Cardiac muscle cell (in vitro differentiated cells and primary cell): ENCODE measurements at regions not wholly inside any gene's neighbourhood (a gene's known extent, or its start where the extent isn't known, plus 50 kb on each side); places are given as distances from the start of the nearest gene placed in this dataset.

Source experiments
- DNase-seq, 2 donors: peaks; one replicate each; pipeline versions ENCODE4 v3.0.0 to v3.0.0-alpha.2; 2010 to 2017; ENCODE audit warnings: low read depth in 1 of 2, low spot score in 1 of 2
- H3K27ac ChIP-seq: fragments of 200-600 bp; sonication (generic); 2 replicates; pipeline ENCODE4 v1.5.1; 2016
- H3K27me3 ChIP-seq: fragments of 200-600 bp; sonication (generic); 2 replicates; pipeline ENCODE4 v1.6.0; 2016; ENCODE audit warnings: control low read depth
- H3K36me3 ChIP-seq: fragments of 200-600 bp; sonication (generic); 2 replicates; pipeline ENCODE4 v1.5.1; 2016; ENCODE audit warnings: control low read depth
- H3K4me1 ChIP-seq: fragments of 200-600 bp; sonication (generic); 2 replicates; pipeline ENCODE4 v1.8.1; 2017; ENCODE audit warnings: low read depth, mild to moderate bottlenecking, mixed run types
- H3K4me3 ChIP-seq: fragments of 200-600 bp; sonication (generic); 2 replicates; pipeline ENCODE4 v1.5.1; 2016; ENCODE audit warnings: mild to moderate bottlenecking
- H3K9me3 ChIP-seq: fragments of 200-600 bp; sonication (generic); 2 replicates; pipeline ENCODE4 v1.5.1; 2017; ENCODE audit warnings: low read depth, mild to moderate bottlenecking, control low read depth
- CTCF ChIP-seq: IDR thresholded peaks from 2 replicates; pipeline ENCODE4 v1.5.1; 2012; ENCODE audit warnings: low read depth, mild to moderate bottlenecking, low read length

GRCh38 chr3:44065311-44066094 is 176.2 kb upstream of the TOPAZ1 start:
- H3K36me3 ChIP-seq, result no peaks in the 10 kb centered on the region
- H3K9me3 ChIP-seq, result no peaks in the 10 kb centered on the region
- H3K4me1 ChIP-seq, result peaks cover 16% of the 10 kb centered on the region
- peak overlapping the region; percentile 50 for H3K27ac ChIP-seq
- H3K4me3 ChIP-seq, result no peak overlapping the region
- DNase-seq, result peak; percentile 1 to 86
- peaks cover 53% of the 10 kb centered on the region for H3K27me3 ChIP-seq
- no peak for TF ChIP-seq CTCF

DNA sequence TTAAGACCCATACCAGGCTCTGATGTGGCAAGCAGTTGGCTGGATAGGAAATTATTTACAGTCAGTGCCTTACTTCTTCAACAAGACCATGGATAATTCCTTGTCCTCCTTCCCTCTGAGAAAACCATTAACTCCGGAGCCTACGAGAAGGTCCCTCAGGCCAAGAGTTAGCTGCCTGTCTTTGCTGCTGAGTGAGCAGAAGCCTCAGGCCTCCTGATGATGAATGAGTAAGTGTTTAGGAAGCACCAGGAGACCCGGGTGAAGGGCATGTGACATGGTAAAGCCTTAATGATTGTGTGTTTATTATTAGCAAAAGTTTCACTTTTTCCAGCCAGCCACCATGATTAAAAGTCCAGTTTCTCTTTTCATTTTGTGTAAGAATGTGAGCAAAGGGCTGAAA is 174.9 kb upstream of the TOPAZ1 start:
- H3K4me3 ChIP-seq, result no peak overlapping the region
- H3K9me3 ChIP-seq, result no peaks in the 10 kb centered on the region
- H3K27ac ChIP-seq, result no peak overlapping the region
- H3K27me3 ChIP-seq, result peaks cover 54% of the 10 kb centered on the region
- H3K4me1 ChIP-seq, result peaks cover 16% of the 10 kb centered on the region
- TF ChIP-seq CTCF, result no peak
- H3K36me3 ChIP-seq, result no peaks in the 10 kb centered on the region
- DNase-seq, result no peak

DNA sequence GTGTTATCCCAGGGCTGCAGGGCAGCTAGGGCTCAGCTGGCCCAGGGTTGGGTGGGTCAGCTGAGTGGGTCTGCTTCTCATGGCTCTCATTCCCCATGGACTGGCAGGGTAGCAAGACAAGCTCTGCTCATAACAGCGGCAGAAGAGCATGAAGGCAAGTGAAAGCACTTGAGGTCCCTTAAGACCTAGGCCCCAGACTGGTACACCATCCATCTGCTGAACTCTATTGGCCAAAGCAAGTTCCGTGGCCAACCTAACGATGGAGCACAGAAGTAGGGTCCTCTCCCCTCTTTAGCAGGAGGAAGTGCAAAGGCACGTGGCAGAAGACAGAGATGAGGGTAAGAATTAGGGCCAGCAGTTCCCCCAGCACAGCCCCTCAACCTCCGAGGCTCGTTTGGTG is 174.3 kb upstream of the TOPAZ1 start:
- no peak for TF ChIP-seq CTCF
- H3K27ac ChIP-seq, result no peak overlapping the region
- H3K4me3 ChIP-seq, result no peak overlapping the region
- H3K4me1 ChIP-seq, result peaks cover 11% of the 10 kb centered on the region
- no peaks in the 10 kb centered on the region for H3K36me3 ChIP-seq
- peaks cover 50% of the 10 kb centered on the region for H3K27me3 ChIP-seq
- no peak for DNase-seq
- no peaks in the 10 kb centered on the region for H3K9me3 ChIP-seq

DNA sequence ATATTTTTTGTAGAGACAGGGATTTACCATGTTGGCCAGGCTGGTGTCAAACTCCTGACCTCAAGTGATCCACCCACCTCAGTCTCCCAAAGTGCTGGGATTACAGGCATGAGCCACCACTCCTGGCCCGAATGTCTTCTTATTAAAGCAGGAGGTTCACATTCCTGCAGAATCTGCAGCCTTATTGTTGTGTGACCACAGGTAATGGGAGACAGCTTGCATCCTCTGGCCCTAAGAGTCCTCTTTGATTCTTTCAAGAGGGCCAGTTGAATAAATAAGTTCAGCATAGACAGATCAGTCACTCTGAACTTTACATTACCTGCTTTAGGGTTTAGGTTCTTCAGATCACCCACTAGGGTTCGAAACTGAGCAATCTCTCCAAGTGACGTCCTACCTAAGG is 172.9 kb upstream of the TOPAZ1 start:
- no peak for TF ChIP-seq CTCF
- no peaks in the 10 kb centered on the region for H3K9me3 ChIP-seq
- no peaks in the 10 kb centered on the region for H3K36me3 ChIP-seq
- peaks cover 52% of the 10 kb centered on the region for H3K27me3 ChIP-seq
- DNase-seq, result no peak
- peaks cover 11% of the 10 kb centered on the region for H3K4me1 ChIP-seq
- no peak overlapping the region for H3K27ac ChIP-seq
- H3K4me3 ChIP-seq, result no peak overlapping the region

GRCh38 chr3:44069276-44069675 is 172.4 kb upstream of the TOPAZ1 start:
- Histone ChIP-seq H3K4me3 (no peak overlapping the region), H3K36me3 (no peaks in the 10 kb centered on the region), H3K9me3 (no peaks in the 10 kb centered on the region), H3K4me1 (peaks cover 11% of the 10 kb centered on the region), H3K27ac (no peak overlapping the region), H3K27me3 (peaks cover 55% of the 10 kb centered on the region)
- no peak for TF ChIP-seq CTCF
- no peak for DNase-seq
